Karpas-422 (cell line): ENCODE measurements at regions not wholly inside any gene's neighbourhood (a gene's known extent, or its start where the extent isn't known, plus 50 kb on each side); places are given as distances from the start of the nearest gene placed in this dataset.

Source experiments
- DNase-seq: peaks from one replicate; pipeline ENCODE4 v3.0.0-alpha.2; 2015
- H2AFZ ChIP-seq: fragments of 200-600 bp; sonication (generic); 2 replicates; pipeline ENCODE4 v1.6.1; 2014; ENCODE audit warnings: antibody characterized with exemption, low read length, mixed read lengths
- H3K27ac ChIP-seq: fragments of 200-600 bp; sonication (generic); 2 replicates; pipeline ENCODE4 v1.5.1; 2014; ENCODE audit warnings: mild to moderate bottlenecking, low read length, moderate library complexity
- H3K27me3 ChIP-seq: fragments of 200-600 bp; sonication (generic); 2 replicates; pipeline ENCODE4 v1.6.1; 2014; ENCODE audit warnings: low read length, mixed read lengths
- H3K36me3 ChIP-seq: fragments of 200-600 bp; sonication (generic); 2 replicates; pipeline ENCODE4 v1.6.1; 2014; ENCODE audit warnings: low read length, mixed read lengths; ENCODE audit not compliant: insufficient read depth
- H3K4me1 ChIP-seq: fragments of 200-600 bp; sonication (generic); 2 replicates; pipeline ENCODE4 v1.6.1; 2014; ENCODE audit warnings: mild to moderate bottlenecking, low read length, mixed read lengths
- H3K4me2 ChIP-seq: fragments of 200-600 bp; sonication (generic); 2 replicates; pipeline ENCODE4 v1.6.1; 2014; ENCODE audit warnings: low read length, low read depth, mild to moderate bottlenecking; ENCODE audit not compliant: poor library complexity, severe bottlenecking
- H3K4me3 ChIP-seq: fragments of 200-600 bp; sonication (generic); 2 replicates; pipeline ENCODE4 v1.5.1; 2014; ENCODE audit warnings: mild to moderate bottlenecking, antibody characterized with exemption, low read length, mixed read lengths
- H3K79me2 ChIP-seq: fragments of 200-600 bp; sonication (generic); 2 replicates; pipeline ENCODE4 v1.6.1; 2014; ENCODE audit warnings: mild to moderate bottlenecking, low read length, mixed read lengths
- H3K9ac ChIP-seq: fragments of 200-600 bp; sonication (generic); 2 replicates; pipeline ENCODE4 v1.6.0; 2014; ENCODE audit warnings: low read length
- H3K9me2 ChIP-seq: fragments of 200-600 bp; sonication (generic), shearing (Covaris generic); replicated peaks from 2 replicates; pipeline ENCODE4 v1.6.0; 2014; ENCODE audit warnings: mild to moderate bottlenecking, low read length, moderate library complexity; ENCODE audit not compliant: insufficient read depth
- H3K9me3 ChIP-seq: fragments of 300-700, 200-600 bp; sonication (generic); 2 replicates; pipeline ENCODE4 v1.6.1; 2014; ENCODE audit warnings: low read length, mixed read lengths
- H4K20me1 ChIP-seq: fragments of 200-600 bp; sonication (generic); 2 replicates; pipeline ENCODE4 v1.6.1; 2014; ENCODE audit warnings: mild to moderate bottlenecking, antibody characterized with exemption, low read length, low read depth; ENCODE audit not compliant: insufficient read depth

GRCh38 chr7:21107101-21107500, 320.4 kb upstream of the SP8 start:
- Histone ChIP-seq H3K4me3 (no peak overlapping the region), H3K27me3 (no peaks in the 10 kb centered on the region), H2AFZ (no peak overlapping the region), H3K4me2 (no peak overlapping the region), H3K27ac (no peak overlapping the region), H3K9ac (no peak overlapping the region), H3K9me2 (no peaks in the 10 kb centered on the region), H3K9me3 (no peaks in the 10 kb centered on the region), H3K4me1 (no peaks in the 10 kb centered on the region), H3K79me2 (no peaks in the 10 kb centered on the region), H3K36me3 (no peaks in the 10 kb centered on the region), H4K20me1 (no peaks in the 10 kb centered on the region)
- DNase-seq = no peak

GRCh38 chr7:21108182-21108581, 319.7 kb upstream of the SP4 start:
- Histone ChIP-seq H3K9me3 (no peaks in the 10 kb centered on the region), H3K36me3 (no peaks in the 10 kb centered on the region), H2AFZ (no peak overlapping the region), H3K27ac (no peak overlapping the region), H3K79me2 (no peaks in the 10 kb centered on the region), H3K4me3 (no peak overlapping the region), H3K4me2 (no peak overlapping the region), H3K4me1 (no peaks in the 10 kb centered on the region), H3K9me2 (no peaks in the 10 kb centered on the region), H3K27me3 (no peaks in the 10 kb centered on the region), H4K20me1 (no peaks in the 10 kb centered on the region), H3K9ac (no peak overlapping the region)
- DNase-seq = no peak

DNA sequence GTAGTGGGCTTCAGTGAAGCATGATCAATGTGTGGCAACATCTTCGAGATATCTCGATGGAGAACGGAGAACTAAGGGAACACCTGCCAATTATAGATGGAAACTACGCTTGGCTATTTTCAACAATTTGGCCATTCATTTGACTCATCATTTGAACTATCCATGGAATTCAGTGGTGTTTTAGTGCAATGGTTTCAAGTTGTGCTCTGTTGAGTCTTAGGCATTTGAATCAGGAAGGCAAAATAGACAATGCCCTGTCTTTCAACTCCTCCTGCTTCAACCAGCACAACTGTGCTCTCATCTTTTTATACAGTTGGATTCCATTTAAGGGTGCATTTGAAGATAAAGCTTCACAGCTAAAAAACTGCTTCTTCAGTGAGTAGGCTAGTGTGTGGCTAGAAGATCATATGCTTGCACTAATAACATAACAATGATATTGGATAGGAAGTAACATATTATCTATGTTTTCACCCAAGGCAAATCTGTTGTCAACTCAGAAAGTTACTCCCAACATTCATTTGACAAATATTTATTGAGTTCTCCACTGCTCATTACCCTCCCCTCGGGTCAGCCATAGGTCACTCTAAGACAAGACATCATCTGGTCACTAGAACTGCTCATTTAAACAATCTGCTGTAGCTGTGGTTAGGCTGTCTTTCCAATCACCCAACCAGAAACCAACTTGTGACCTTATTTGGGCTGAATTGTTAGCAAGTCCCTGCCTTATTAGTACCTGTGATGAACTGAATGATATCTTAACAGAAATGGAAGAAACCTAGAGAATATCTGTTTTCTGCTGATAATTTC, 314.1 kb upstream of the SP4 start:
- no peaks in the 10 kb centered on the region for H3K79me2 ChIP-seq
- H3K36me3 ChIP-seq = no peaks in the 10 kb centered on the region
- no peak overlapping the region for H3K27ac ChIP-seq
- H3K9me2 ChIP-seq = no peaks in the 10 kb centered on the region
- no peak overlapping the region for H3K4me3 ChIP-seq
- H3K9me3 ChIP-seq = no peaks in the 10 kb centered on the region
- no peak overlapping the region for H2AFZ ChIP-seq
- no peak overlapping the region for H3K4me2 ChIP-seq
- no peaks in the 10 kb centered on the region for H4K20me1 ChIP-seq
- H3K4me1 ChIP-seq = no peaks in the 10 kb centered on the region
- no peak overlapping the region for H3K9ac ChIP-seq
- H3K27me3 ChIP-seq = no peaks in the 10 kb centered on the region
- DNase-seq = no peak

GRCh38 chr7:21123586-21123985, 304.3 kb upstream of the SP4 start:
- H2AFZ ChIP-seq = no peak overlapping the region
- no peaks in the 10 kb centered on the region for H3K9me3 ChIP-seq
- H4K20me1 ChIP-seq = no peaks in the 10 kb centered on the region
- no peak for DNase-seq
- H3K9ac ChIP-seq = no peak overlapping the region
- H3K4me2 ChIP-seq = no peak overlapping the region
- H3K27ac ChIP-seq = no peak overlapping the region
- H3K27me3 ChIP-seq = no peaks in the 10 kb centered on the region
- H3K79me2 ChIP-seq = no peaks in the 10 kb centered on the region
- no peaks in the 10 kb centered on the region for H3K4me1 ChIP-seq
- H3K36me3 ChIP-seq = no peaks in the 10 kb centered on the region
- no peak overlapping the region for H3K4me3 ChIP-seq
- 0 out of 2 replicates have a peak, but pooled peaks cover 3% of the 10 kb centered on the region for H3K9me2 ChIP-seq

GRCh38 chr7:21125297-21125696, 302.6 kb upstream of the SP4 start:
- no peak overlapping the region for H3K9ac ChIP-seq
- no peak overlapping the region for H3K4me3 ChIP-seq
- no peaks in the 10 kb centered on the region for H3K9me3 ChIP-seq
- no peak overlapping the region for H2AFZ ChIP-seq
- H3K79me2 ChIP-seq = no peaks in the 10 kb centered on the region
- H3K4me2 ChIP-seq = no peak overlapping the region
- no peaks in the 10 kb centered on the region for H3K36me3 ChIP-seq
- no peak overlapping the region for H3K27ac ChIP-seq
- H3K27me3 ChIP-seq = no peaks in the 10 kb centered on the region
- H3K4me1 ChIP-seq = no peaks in the 10 kb centered on the region
- no peaks in the 10 kb centered on the region for H4K20me1 ChIP-seq
- 0 out of 2 replicates have a peak, but pooled peaks cover 3% of the 10 kb centered on the region for H3K9me2 ChIP-seq
- no peak for DNase-seq

DNA sequence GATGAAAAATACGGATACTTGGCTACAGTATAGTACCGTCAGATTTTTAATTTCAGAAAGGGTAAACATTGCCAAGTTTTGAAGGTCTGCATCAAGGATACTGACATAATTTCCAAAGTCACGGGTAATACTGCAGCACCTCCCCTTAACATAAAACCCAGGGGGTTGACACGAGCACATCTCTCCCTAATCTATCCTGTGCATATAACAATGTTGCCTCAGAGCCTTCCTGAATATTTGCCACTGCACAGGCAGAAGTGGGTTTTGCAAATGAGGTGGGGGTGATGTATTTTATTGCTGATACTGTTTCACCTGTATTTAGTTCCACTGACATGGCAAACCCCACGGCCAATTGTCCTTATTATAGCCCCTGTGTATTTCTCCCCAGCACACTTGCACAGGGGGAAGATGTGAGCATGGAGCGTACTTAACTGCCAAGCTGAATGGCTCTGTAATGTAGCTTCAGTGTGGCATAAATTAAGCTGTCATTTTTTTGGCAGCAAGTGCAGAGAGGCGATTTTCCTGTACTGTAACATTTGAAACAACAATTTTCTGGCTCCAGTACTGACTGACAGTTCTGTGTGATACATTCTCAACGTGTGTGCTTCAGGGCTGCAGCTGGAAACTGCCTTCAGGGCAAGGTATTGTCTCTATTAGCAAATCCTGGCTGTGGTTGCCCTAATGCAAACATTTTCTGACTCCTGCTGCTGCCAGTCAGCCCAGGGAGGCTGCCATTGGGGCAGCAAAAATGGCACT, 299.6 kb upstream of the SP4 start:
- H3K27ac ChIP-seq = no peak overlapping the region
- H3K9me2 ChIP-seq = 0 out of 2 replicates have a peak, but pooled peaks cover 3% of the 10 kb centered on the region
- no peaks in the 10 kb centered on the region for H3K79me2 ChIP-seq
- no peaks in the 10 kb centered on the region for H3K36me3 ChIP-seq
- no peak overlapping the region for H3K4me2 ChIP-seq
- no peaks in the 10 kb centered on the region for H3K4me1 ChIP-seq
- H4K20me1 ChIP-seq = no peaks in the 10 kb centered on the region
- H3K9me3 ChIP-seq = no peaks in the 10 kb centered on the region
- H2AFZ ChIP-seq = no peak overlapping the region
- H3K4me3 ChIP-seq = no peak overlapping the region
- DNase-seq = no peak
- no peak overlapping the region for H3K9ac ChIP-seq
- no peaks in the 10 kb centered on the region for H3K27me3 ChIP-seq

DNA sequence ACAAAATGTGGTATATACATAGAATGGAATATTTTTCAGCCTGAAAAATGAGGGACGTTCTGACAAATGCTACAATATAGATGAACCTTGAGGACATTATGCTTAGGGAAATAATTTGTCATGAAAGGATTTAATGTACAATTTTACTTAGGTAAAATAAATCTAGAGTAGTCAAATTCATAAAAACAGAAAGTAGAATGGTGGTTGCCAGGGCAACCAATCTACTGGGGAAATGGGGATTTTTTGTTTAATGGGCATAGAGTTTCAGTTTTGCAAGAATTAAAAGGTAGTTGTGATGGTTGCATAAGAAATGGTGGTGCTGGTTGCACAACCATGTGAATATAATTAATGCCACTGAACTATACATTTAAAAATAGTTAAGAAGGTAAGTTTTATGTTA, 296.0 kb upstream of the SP4 start:
- H3K4me1 ChIP-seq = no peaks in the 10 kb centered on the region
- no peaks in the 10 kb centered on the region for H3K9me3 ChIP-seq

GRCh38 chr7:21134631-21135030, 293.3 kb upstream of the SP4 start:
- Histone ChIP-seq H3K9me3 (no peaks in the 10 kb centered on the region), H3K36me3 (no peaks in the 10 kb centered on the region), H3K4me2 (no peak overlapping the region), H2AFZ (no peak overlapping the region), H3K27me3 (no peaks in the 10 kb centered on the region), H3K9me2 (no peaks in the 10 kb centered on the region), H3K9ac (no peak overlapping the region), H3K4me3 (no peak overlapping the region), H4K20me1 (no peaks in the 10 kb centered on the region), H3K4me1 (no peaks in the 10 kb centered on the region), H3K79me2 (no peaks in the 10 kb centered on the region), H3K27ac (no peak overlapping the region)
- DNase-seq = no peak

More for the DNA sequence above, 296.0 kb upstream of the SP4 start:
- Histone ChIP-seq H3K36me3 (no peaks in the 10 kb centered on the region), H3K9ac (no peak overlapping the region), H3K27ac (no peak overlapping the region), H3K79me2 (no peaks in the 10 kb centered on the region), H3K4me3 (no peak overlapping the region), H3K27me3 (no peaks in the 10 kb centered on the region), H4K20me1 (no peaks in the 10 kb centered on the region), H3K9me2 (no peaks in the 10 kb centered on the region), H2AFZ (no peak overlapping the region), H3K4me2 (no peak overlapping the region)
- no peak for DNase-seq
